ENCODE measurements at regions not wholly inside any gene's neighbourhood (a gene's known extent, or its start where the extent isn't known, plus 50 kb on each side); places are given as distances from the start of the nearest gene placed in this dataset.

DNA sequence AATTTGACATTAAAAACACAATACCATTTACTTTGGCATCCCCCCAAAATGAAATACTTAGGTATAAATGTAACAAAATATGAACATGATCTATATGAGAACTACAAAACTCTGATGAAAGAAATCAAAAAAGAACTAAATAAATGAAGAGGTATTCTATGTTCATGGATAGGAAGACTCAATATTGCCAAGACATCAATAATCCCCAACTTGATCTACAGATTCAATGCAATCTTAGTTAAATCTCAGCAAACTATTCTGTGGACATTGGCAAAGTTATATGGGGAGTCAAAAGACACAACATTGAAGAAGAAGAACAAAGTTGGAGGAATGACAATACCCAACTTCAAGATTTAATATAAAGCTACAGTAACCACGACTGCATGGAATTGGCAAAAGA is 145.2 kb upstream of the HEY2 start:
- CTCF ChIA-PET: no interaction called here
- ATAC-seq: no peak
- peaks cover 9% of the 10 kb centered on the region; the same call in 1 of the 2 replicates for H3K36me3 Mint-ChIP-seq
- no peak for TF ChIP-seq TEAD4 (CRISPR knock-in tag; IDR thresholded peaks at IDR 0.05)
- TF ChIP-seq, protein P1, sequence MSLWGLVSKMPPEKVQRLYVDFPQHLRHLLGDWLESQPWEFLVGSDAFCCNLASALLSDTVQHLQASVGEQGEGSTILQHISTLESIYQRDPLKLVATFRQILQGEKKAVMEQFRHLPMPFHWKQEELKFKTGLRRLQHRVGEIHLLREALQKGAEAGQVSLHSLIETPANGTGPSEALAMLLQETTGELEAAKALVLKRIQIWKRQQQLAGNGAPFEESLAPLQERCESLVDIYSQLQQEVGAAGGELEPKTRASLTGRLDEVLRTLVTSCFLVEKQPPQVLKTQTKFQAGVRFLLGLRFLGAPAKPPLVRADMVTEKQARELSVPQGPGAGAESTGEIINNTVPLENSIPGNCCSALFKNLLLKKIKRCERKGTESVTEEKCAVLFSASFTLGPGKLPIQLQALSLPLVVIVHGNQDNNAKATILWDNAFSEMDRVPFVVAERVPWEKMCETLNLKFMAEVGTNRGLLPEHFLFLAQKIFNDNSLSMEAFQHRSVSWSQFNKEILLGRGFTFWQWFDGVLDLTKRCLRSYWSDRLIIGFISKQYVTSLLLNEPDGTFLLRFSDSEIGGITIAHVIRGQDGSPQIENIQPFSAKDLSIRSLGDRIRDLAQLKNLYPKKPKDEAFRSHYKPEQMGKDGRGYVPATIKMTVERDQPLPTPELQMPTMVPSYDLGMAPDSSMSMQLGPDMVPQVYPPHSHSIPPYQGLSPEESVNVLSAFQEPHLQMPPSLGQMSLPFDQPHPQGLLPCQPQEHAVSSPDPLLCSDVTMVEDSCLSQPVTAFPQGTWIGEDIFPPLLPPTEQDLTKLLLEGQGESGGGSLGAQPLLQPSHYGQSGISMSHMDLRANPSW (CRISPR knock-in tag; conservative IDR thresholded peaks at IDR 0.05; ENCODE audit: low read depth): no peak
- TF ChIP-seq, protein P2, sequence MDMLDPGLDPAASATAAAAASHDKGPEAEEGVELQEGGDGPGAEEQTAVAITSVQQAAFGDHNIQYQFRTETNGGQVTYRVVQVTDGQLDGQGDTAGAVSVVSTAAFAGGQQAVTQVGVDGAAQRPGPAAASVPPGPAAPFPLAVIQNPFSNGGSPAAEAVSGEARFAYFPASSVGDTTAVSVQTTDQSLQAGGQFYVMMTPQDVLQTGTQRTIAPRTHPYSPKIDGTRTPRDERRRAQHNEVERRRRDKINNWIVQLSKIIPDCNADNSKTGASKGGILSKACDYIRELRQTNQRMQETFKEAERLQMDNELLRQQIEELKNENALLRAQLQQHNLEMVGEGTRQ (CRISPR knock-in tag; IDR thresholded peaks at IDR 0.05): no peak
- TF ChIP-seq NFATC4 (CRISPR knock-in tag; IDR thresholded peaks at IDR 0.05): no peak
- no peak for TF ChIP-seq ZNF671 (CRISPR knock-in tag; IDR thresholded peaks at IDR 0.05)
- TF ChIP-seq FOXK1 (CRISPR knock-in tag; IDR thresholded peaks at IDR 0.05): no peak
- TF ChIP-seq, protein P3, sequence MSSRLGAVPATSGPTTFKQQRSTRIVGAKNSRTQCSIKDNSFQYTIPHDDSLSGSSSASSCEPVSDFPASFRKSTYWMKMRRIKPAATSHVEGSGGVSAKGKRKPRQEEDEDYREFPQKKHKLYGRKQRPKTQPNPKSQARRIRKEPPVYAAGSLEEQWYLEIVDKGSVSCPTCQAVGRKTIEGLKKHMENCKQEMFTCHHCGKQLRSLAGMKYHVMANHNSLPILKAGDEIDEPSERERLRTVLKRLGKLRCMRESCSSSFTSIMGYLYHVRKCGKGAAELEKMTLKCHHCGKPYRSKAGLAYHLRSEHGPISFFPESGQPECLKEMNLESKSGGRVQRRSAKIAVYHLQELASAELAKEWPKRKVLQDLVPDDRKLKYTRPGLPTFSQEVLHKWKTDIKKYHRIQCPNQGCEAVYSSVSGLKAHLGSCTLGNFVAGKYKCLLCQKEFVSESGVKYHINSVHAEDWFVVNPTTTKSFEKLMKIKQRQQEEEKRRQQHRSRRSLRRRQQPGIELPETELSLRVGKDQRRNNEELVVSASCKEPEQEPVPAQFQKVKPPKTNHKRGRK (CRISPR knock-in tag; IDR thresholded peaks at IDR 0.05; ENCODE audit: borderline replicate concordance): no peak
- TF ChIP-seq, protein P4, sequence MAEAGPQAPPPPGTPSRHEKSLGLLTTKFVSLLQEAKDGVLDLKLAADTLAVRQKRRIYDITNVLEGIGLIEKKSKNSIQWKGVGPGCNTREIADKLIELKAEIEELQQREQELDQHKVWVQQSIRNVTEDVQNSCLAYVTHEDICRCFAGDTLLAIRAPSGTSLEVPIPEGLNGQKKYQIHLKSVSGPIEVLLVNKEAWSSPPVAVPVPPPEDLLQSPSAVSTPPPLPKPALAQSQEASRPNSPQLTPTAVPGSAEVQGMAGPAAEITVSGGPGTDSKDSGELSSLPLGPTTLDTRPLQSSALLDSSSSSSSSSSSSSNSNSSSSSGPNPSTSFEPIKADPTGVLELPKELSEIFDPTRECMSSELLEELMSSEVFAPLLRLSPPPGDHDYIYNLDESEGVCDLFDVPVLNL (CRISPR knock-in tag; IDR thresholded peaks at IDR 0.05; ENCODE audit: borderline replicate concordance, low read depth): no peak
- TF ChIP-seq, protein P5, sequence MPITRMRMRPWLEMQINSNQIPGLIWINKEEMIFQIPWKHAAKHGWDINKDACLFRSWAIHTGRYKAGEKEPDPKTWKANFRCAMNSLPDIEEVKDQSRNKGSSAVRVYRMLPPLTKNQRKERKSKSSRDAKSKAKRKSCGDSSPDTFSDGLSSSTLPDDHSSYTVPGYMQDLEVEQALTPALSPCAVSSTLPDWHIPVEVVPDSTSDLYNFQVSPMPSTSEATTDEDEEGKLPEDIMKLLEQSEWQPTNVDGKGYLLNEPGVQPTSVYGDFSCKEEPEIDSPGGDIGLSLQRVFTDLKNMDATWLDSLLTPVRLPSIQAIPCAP (CRISPR knock-in tag; IDR thresholded peaks at IDR 0.05): no peak
- no peak for TF ChIP-seq GRHL2 (CRISPR knock-in tag; IDR thresholded peaks at IDR 0.05; ENCODE audit: insufficient replicate concordance, severe bottlenecking)
- no peak for TF ChIP-seq ZNF121 (CRISPR knock-in tag; IDR thresholded peaks at IDR 0.05)
- no peak for TF ChIP-seq ZNF138 (CRISPR knock-in tag; conservative IDR thresholded peaks at IDR 0.05)
- no peak for TF ChIP-seq JAZF1 (CRISPR knock-in tag; IDR thresholded peaks at IDR 0.05)
- TF ChIP-seq, protein P6, sequence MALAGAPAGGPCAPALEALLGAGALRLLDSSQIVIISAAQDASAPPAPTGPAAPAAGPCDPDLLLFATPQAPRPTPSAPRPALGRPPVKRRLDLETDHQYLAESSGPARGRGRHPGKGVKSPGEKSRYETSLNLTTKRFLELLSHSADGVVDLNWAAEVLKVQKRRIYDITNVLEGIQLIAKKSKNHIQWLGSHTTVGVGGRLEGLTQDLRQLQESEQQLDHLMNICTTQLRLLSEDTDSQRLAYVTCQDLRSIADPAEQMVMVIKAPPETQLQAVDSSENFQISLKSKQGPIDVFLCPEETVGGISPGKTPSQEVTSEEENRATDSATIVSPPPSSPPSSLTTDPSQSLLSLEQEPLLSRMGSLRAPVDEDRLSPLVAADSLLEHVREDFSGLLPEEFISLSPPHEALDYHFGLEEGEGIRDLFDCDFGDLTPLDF (CRISPR knock-in tag; IDR thresholded peaks at IDR 0.05): no peak
- TF ChIP-seq FOXJ3 (CRISPR knock-in tag; IDR thresholded peaks at IDR 0.05; ENCODE audit: borderline replicate concordance): no peak
- no peak for TF ChIP-seq OVOL2 (CRISPR knock-in tag; IDR thresholded peaks at IDR 0.05; ENCODE audit: borderline replicate concordance)
- TF ChIP-seq ZBTB21 (CRISPR knock-in tag; IDR thresholded peaks at IDR 0.05; ENCODE audit: borderline replicate concordance): no peak
- no peak for TF ChIP-seq KAT7 (CRISPR knock-in tag; IDR thresholded peaks at IDR 0.05; ENCODE audit: borderline replicate concordance)
- H3K27ac Mint-ChIP-seq: no peak overlapping the region
- DNase-seq (ENCODE audit: low spot score): no peak
- no peak overlapping the region for H3K4me3 Mint-ChIP-seq
- POLR2A ChIA-PET: no interaction called here
- 0 out of 2 replicates have a peak, but pooled peaks cover 3% of the 10 kb centered on the region for H3K4me1 Mint-ChIP-seq
- H3K27me3 Mint-ChIP-seq (ENCODE audit: low read depth): no peaks in the 10 kb centered on the region; the same call in 1 of the 2 replicates
- peaks cover 14% of the 10 kb centered on the region for H3K9me3 Mint-ChIP-seq

All from WTC11 (cell line).